K562 (cell line): ENCODE measurements at regions not wholly inside any gene's neighbourhood (a gene's known extent, or its start where the extent isn't known, plus 50 kb on each side); places are given as distances from the start of the nearest gene placed in this dataset.

Experiments
- ATAC-seq: fragments of 200-7000 bp; cut with Tn5 transposase; 3 replicates; pipeline ENCODE4 v1.9.1; 2020; ENCODE audit warnings: moderate library complexity
- BruUV-seq: library from RNA; stranded (reverse); fragments of 400-500 nt; replicated peaks from 2 replicates; lab custom pipeline; 2021; lab: Mats Ljungman, UMichigan
- CTCF ChIA-PET: fragments of 300-600 bp; formaldehyde crosslinking; extraction: SDS; loops from one replicate; lab custom pipeline; 2021; ENCODE audit warnings: low intra/inter-chr PET ratio; lab: Yijun Ruan, JAX
- POLR2A ChIA-PET: fragments of 300-600, 350-650 bp; sonication (Branson Sonifier 250); formaldehyde crosslinking; extraction: SDS; loops from one replicate; lab custom pipeline; 2021; ENCODE audit warnings: antibody characterized with exemption, inconsistent platforms; lab: Yijun Ruan, JAX
- DNase-seq, 4 experiments: peaks; one replicate each; pipeline versions ENCODE4 v3.0.0 to v3.0.0-alpha.2; 2011 to 2018; ENCODE audit warnings: low spot score in 3 of 4, mixed read lengths in 3 of 4; ENCODE audit errors: extremely low read depth in 1 of 4
- FAIRE-seq: peaks from 2 replicates; lab custom pipeline; 2011; peaks lifted over from hg19 to GRCh38; lab: Jason Lieb, UNC
- H2AFZ ChIP-seq: 2 replicates; pipeline ENCODE4 v1.6.0; 2011; ENCODE audit warnings: low read depth, low read length, control low read depth, inconsistent platforms
- H3K27ac ChIP-seq: fragments of 200-600 bp; 3 replicates; pipeline ENCODE4 v1.8.0; 2011; ENCODE audit warnings: low read depth, mild to moderate bottlenecking, control low read depth, inconsistent platforms, low read length, moderate library complexity, mixed read lengths; ENCODE audit errors: extremely low read depth
- H3K27me3 ChIP-seq, 2 experiments: fragments of 300-600 bp in 1 of 2; 2 replicates in 1 of 2; 3 replicates in 1 of 2; pipeline versions ENCODE4 v1.6.0 to v1.8.0; 2011; ENCODE audit warnings: inconsistent platforms in 2 of 2, low read length in 2 of 2, mild to moderate bottlenecking in 1 of 2, mixed read lengths in 1 of 2, moderate library complexity in 1 of 2; ENCODE audit not compliant: control insufficient read depth in 2 of 2, insufficient read depth in 2 of 2
- H3K36me3 ChIP-seq: fragments of 300-600 bp; 3 replicates; pipeline ENCODE4 v1.8.0; 2011; ENCODE audit warnings: mild to moderate bottlenecking, low read length, inconsistent platforms; ENCODE audit not compliant: control insufficient read depth, insufficient read depth
- H3K4me1 ChIP-seq, 2 experiments: fragments of 200-600 bp in 1 of 2; replicated peaks in 1 of 2; 2 replicates in 1 of 2; 3 replicates in 1 of 2; pipeline versions ENCODE4 v1.5.1 to v1.8.0; 2011; ENCODE audit warnings: inconsistent platforms in 2 of 2, low read length in 2 of 2, mild to moderate bottlenecking in 1 of 2, mixed read lengths in 1 of 2, moderate library complexity in 1 of 2; ENCODE audit not compliant: control insufficient read depth in 2 of 2, insufficient read depth in 2 of 2
- H3K4me2 ChIP-seq: 2 replicates; pipeline ENCODE4 v1.6.1; 2011; ENCODE audit warnings: low read length, control low read depth, inconsistent platforms, mixed read lengths; ENCODE audit not compliant: insufficient read depth
- H3K4me3 ChIP-seq: fragments of 200-600 bp; sonication (generic), shearing (Covaris generic); 2 replicates; pipeline ENCODE4 v1.5.1; 2016; ENCODE audit warnings: control low read depth, inconsistent platforms
- H3K79me2 ChIP-seq: fragments of 200-600 bp; 3 replicates; pipeline ENCODE4 v1.8.0; 2011; ENCODE audit warnings: low read length, inconsistent platforms; ENCODE audit not compliant: control insufficient read depth, insufficient read depth
- H3K9ac ChIP-seq, 2 experiments: 2 replicates each; pipeline versions ENCODE4 v1.6.0 to v1.6.1; 2011; ENCODE audit warnings: low read depth in 2 of 2, low read length in 2 of 2, control low read depth in 1 of 2, inconsistent platforms in 1 of 2, mild to moderate bottlenecking in 1 of 2, mixed read lengths in 1 of 2; ENCODE audit not compliant: insufficient read depth in 1 of 2
- H3K9me1 ChIP-seq: one replicate; pipeline ENCODE4 v1.6.0; 2011; ENCODE audit warnings: inconsistent platforms, mild to moderate bottlenecking, low read length, moderate library complexity; ENCODE audit not compliant: control insufficient read depth, insufficient read depth
- H3K9me3 ChIP-seq: replicated peaks from 2 replicates; pipeline ENCODE4 v1.5.1; 2011; ENCODE audit warnings: low read depth, low read length, inconsistent platforms; ENCODE audit not compliant: control insufficient read depth, insufficient read depth
- H4K20me1 ChIP-seq: replicated peaks from 2 replicates; pipeline ENCODE4 v1.6.1; 2011; ENCODE audit warnings: low read length, inconsistent platforms, mixed read lengths; ENCODE audit not compliant: control insufficient read depth, insufficient read depth
- BRF2 ChIP-seq: IDR thresholded peaks from 3 replicates; pipeline ENCODE4 v1.6.1; 2011; ENCODE audit warnings: borderline replicate concordance, mild to moderate bottlenecking; ENCODE audit not compliant: insufficient read length, insufficient read depth
- CCNT2 ChIP-seq: IDR thresholded peaks from 2 replicates; pipeline ENCODE4 v1.6.1; 2011; ENCODE audit warnings: borderline replicate concordance, low read depth, mild to moderate bottlenecking, moderate library complexity, mixed read lengths, low read length; ENCODE audit not compliant: insufficient read length; ENCODE audit errors: extremely low read depth
- CTBP1 ChIP-seq: fragments of 450-650 bp; IDR thresholded peaks from 2 replicates; pipeline ENCODE4 v1.6.1; 2016; ENCODE audit warnings: borderline replicate concordance
- EP300 ChIP-seq: IDR thresholded peaks from 2 replicates; pipeline ENCODE4 v1.6.1; 2012; ENCODE audit warnings: low read length, improper control_type of control experiment
- HMGN3 ChIP-seq: IDR thresholded peaks from 2 replicates; pipeline ENCODE4 v1.6.1; 2011; ENCODE audit warnings: borderline replicate concordance, low read depth, mild to moderate bottlenecking, mixed read lengths, low read length; ENCODE audit not compliant: insufficient read length; ENCODE audit errors: extremely low read depth
- KLF16 ChIP-seq: IDR thresholded peaks from 2 replicates; pipeline ENCODE4 v1.6.1; 2016; ENCODE audit warnings: antibody characterized with exemption
- RBM34 ChIP-seq: fragments of 200-400 bp; formaldehyde crosslinking; IDR thresholded peaks from 2 replicates; pipeline ENCODE4 v1.6.1; 2018; ENCODE audit warnings: low read length, borderline replicate concordance; ENCODE audit not compliant: insufficient read depth
- TCF7 ChIP-seq: sonication (generic); IDR thresholded peaks from 2 replicates; pipeline ENCODE4 v1.6.1; 2016; ENCODE audit warnings: antibody characterized with exemption, borderline replicate concordance
- ZBTB9 ChIP-seq: fragments of 450-650 bp; formaldehyde crosslinking; IDR thresholded peaks from 2 replicates; pipeline ENCODE4 v1.4.0; 2020; ENCODE audit warnings: mild to moderate bottlenecking, moderate library complexity
- ZNF134 ChIP-seq: fragments of 250-450 bp; sonication (Bioruptor Pico); conservative IDR thresholded peaks from 2 replicates; pipeline ENCODE4 v1.4.0; 2020
- ZNF57 ChIP-seq: fragments of 450-650 bp; formaldehyde crosslinking; IDR thresholded peaks from 2 replicates; pipeline ENCODE4 v1.4.0; 2020; ENCODE audit warnings: mild to moderate bottlenecking, moderate library complexity
- ZNF778 ChIP-seq: fragments of 450-650 bp; formaldehyde crosslinking; IDR thresholded peaks from 2 replicates; pipeline ENCODE4 v1.4.0; 2020; ENCODE audit warnings: mild to moderate bottlenecking, moderate library complexity
- WGBS: fragments of 100-300 bp; shearing (Covaris generic); methylation state at CpG from one replicate; pipeline ENCODE4 v1.1.6; 2016; ENCODE audit warnings: low coverage, mixed read lengths; ENCODE audit not compliant: insufficient coverage; ENCODE audit errors: missing lambda C conversion rate; 5-methylcytosine and 5-hydroxymethylcytosine counted together
- in situ Hi-C: fragments of 300-500 bp; cut with MboI; formaldehyde crosslinking; loops from 4 replicates; pipeline ENCODE4 v1.15.0; 2018; ENCODE audit warnings: inconsistent platforms, mixed read lengths
- intact Hi-C: fragments of 100-400 bp; cut with micrococcal nuclease; formaldehyde crosslinking; loops from 2 replicates; pipeline ENCODE4 v1.14.2; 2022
- TF ChIP-seq, protein P1 (sequence below), 2 experiments: fragments of 150-350 bp in 1 of 2; IDR thresholded peaks; 2 replicates each; pipeline ENCODE4 v1.6.1; 2012 to 2016; ENCODE audit warnings: low read depth in 2 of 2, low read length in 2 of 2, mild to moderate bottlenecking in 1 of 2, moderate library complexity in 1 of 2
- TF ChIP-seq, protein P2 (sequence below): fragments of 250-450 bp; sonication (Bioruptor Pico); IDR thresholded peaks from 2 replicates; pipeline ENCODE4 v1.5.0; 2021; ENCODE audit warnings: mild to moderate bottlenecking, moderate library complexity

- in situ Hi-C loops: no loop called here
- ChIA-PET CTCF (no interaction called here), POLR2A (no interaction called here)
- TF ChIP-seq, protein P1, sequence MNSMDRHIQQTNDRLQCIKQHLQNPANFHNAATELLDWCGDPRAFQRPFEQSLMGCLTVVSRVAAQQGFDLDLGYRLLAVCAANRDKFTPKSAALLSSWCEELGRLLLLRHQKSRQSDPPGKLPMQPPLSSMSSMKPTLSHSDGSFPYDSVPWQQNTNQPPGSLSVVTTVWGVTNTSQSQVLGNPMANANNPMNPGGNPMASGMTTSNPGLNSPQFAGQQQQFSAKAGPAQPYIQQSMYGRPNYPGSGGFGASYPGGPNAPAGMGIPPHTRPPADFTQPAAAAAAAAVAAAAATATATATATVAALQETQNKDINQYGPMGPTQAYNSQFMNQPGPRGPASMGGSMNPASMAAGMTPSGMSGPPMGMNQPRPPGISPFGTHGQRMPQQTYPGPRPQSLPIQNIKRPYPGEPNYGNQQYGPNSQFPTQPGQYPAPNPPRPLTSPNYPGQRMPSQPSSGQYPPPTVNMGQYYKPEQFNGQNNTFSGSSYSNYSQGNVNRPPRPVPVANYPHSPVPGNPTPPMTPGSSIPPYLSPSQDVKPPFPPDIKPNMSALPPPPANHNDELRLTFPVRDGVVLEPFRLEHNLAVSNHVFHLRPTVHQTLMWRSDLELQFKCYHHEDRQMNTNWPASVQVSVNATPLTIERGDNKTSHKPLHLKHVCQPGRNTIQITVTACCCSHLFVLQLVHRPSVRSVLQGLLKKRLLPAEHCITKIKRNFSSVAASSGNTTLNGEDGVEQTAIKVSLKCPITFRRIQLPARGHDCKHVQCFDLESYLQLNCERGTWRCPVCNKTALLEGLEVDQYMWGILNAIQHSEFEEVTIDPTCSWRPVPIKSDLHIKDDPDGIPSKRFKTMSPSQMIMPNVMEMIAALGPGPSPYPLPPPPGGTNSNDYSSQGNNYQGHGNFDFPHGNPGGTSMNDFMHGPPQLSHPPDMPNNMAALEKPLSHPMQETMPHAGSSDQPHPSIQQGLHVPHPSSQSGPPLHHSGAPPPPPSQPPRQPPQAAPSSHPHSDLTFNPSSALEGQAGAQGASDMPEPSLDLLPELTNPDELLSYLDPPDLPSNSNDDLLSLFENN (IDR thresholded peaks at IDR 0.05; ENCODE audit: low read depth in 2 of 2, low read length in 2 of 2): no peak
- TF ChIP-seq ZBTB9: no peak
- no peak for TF ChIP-seq BRF2
- TF ChIP-seq KLF16: no peak
- no peak for TF ChIP-seq ZNF57 (CRISPR knock-in tag)
- no peak for TF ChIP-seq EP300
- TF ChIP-seq, protein P2, sequence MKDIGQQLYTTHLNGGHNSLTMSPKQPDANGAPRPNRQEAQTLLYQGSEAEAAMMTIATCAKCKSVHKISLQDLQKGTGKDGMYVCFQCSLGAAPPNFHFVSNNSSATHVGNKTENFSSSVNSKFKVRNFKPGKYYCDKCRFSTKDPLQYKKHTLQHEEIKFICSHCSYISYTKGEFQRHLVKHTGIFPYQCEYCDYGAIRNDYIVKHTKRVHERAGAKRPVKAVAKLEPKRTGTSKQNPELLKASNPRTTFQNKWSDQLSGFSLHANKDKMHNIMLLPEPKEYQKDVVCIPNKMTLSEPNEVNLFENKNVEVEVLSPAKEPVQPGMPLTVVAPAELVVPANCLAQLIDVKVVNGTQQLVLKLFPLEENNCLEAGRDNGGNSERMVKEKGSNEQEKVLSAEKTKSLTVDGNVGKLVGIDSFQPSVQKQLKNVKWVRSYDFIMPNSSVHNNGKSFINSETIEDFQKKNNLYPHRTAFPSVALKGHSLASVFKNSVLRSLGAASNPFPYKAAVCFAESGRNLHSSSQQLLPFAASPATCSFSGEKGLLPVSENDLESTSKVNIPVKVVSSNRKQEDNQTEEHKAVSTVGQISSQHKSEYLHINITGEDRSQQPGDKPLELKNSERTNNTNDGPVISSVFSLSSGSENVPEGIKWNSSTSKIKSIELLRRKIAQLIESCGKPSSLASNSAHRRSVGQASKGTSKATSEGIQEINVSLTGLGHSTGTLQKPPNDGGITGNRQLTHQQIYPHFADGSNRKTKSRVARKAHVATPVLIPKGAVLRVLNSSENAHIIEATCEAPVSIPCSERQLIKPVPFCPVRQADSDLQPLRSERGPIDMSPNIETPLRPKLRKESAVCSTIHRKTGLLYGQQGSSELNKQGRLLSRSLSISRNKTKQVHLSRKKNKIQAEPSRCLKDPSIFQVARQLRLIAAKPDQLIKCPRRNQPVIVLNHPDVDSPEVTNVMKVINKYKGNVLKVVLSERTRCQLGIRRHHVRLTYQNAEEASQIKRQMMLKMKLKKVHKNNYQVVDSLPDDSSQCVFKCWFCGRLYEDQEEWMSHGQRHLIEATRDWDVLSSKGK (CRISPR knock-in tag): no peak
- no peak for TF ChIP-seq RBM34
- no peak for TF ChIP-seq CCNT2
- TF ChIP-seq CTBP1: no peak
- TF ChIP-seq HMGN3: no peak
- TF ChIP-seq ZNF134: no peak
- TF ChIP-seq ZNF778: no peak
- TF ChIP-seq TCF7: no peak
These were observed 660.6 kb upstream of the SLC10A2 start for GRCh38 chr13:103726808-103727207.

More at GRCh38 chr13:103726808-103727207, 660.6 kb upstream of the SLC10A2 start:
- H3K4me2 ChIP-seq: no peak overlapping the region
- 8% methylated on average over 1 of the region's 1 CpG for WGBS
- H3K4me1 ChIP-seq: no peaks in the 10 kb centered on the region
- H4K20me1 ChIP-seq: no peaks in the 10 kb centered on the region
- no peaks in the 10 kb centered on the region for H3K27me3 ChIP-seq
- no peak overlapping the region for H2AFZ ChIP-seq
- no peaks in the 10 kb centered on the region for H3K9me3 ChIP-seq
- DNase-seq (no peak), FAIRE-seq (no peak), ATAC-seq (no peak)
- intact Hi-C loops: no loop called here
- H3K4me3 ChIP-seq: no peak overlapping the region
- H3K79me2 ChIP-seq: no peaks in the 10 kb centered on the region
- no peak overlapping the region for H3K9ac ChIP-seq
- BruUV-seq: no TSS peak
- no peak overlapping the region for H3K27ac ChIP-seq
- no peaks in the 10 kb centered on the region for H3K9me1 ChIP-seq
- H3K36me3 ChIP-seq: no peaks in the 10 kb centered on the region
